ENCODE measurements at regions not wholly inside any gene's neighbourhood (a gene's known extent, or its start where the extent isn't known, plus 50 kb on each side); places are given as distances from the start of the nearest gene placed in this dataset.

DNA sequence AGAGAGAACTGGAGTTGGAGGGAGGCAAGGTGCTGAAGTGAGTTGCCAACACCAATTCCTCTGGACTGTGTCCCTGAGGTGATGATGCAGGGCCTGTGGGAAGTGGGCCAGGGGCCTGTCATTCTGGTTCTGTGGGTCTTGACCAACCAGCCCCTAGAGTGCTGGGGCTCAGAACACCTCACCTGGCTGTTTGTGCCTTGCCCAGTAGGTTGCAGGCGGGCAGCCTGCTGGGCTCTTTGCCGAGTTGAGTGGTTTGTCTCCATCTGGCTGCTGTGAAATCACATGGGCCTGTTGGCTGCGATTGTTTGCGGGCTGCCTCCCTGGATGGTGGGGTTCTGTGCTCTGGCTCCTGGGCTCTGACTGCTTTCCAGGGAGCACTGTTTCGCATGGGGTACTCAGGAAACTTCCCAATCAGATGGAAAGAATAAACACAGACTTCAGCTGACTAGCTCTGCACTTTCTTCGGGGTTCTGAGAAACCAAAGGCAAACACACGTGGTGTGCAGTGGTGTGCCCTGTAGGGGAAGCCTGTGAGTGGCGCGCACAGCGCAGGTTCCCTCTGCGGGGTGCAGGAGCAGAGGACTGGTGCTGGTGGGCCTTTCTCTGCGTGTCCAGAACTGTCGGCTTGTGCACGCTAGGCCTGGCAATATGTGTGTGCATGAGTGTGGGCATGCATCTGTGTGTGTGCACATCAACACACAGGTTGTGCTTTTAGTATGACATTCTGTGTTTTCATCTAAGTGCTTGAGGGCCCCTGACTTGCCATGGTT, 95.1 kb downstream of the RHOU start:
- peaks cover 5% of the 10 kb centered on the region for H3K4me1 ChIP-seq (ENCODE audit: insufficient read depth, low read length, poor library complexity, severe bottlenecking)
- intact Hi-C loops (cut with micrococcal nuclease; ENCODE audit: unreplicated experiment) = no loop called here
- no peaks in the 10 kb centered on the region for H3K36me3 ChIP-seq (ENCODE audit: insufficient read depth, low read length, poor library complexity, severe bottlenecking)
- H3K4me3 ChIP-seq (ENCODE audit: low read depth, low read length, poor library complexity, severe bottlenecking) = no peak overlapping the region
- H3K27ac ChIP-seq (ENCODE audit: low read depth, low read length, poor library complexity, severe bottlenecking) = no peak overlapping the region
- ChIA-PET CTCF (no interaction called here), POLR2A (ENCODE audit: low non-redundant PET) (no interaction called here)
- peaks cover 11% of the 10 kb centered on the region for H3K27me3 ChIP-seq (replicated peaks; ENCODE audit: insufficient read depth, low read depth, low read length, poor library complexity)
- no peak for DNase-seq (ENCODE audit: low spot score)
- H3K9me3 ChIP-seq (ENCODE audit: low read depth, low read length, poor library complexity, severe bottlenecking) = no peaks in the 10 kb centered on the region
- BruUV-seq (replicated peaks) = no TSS peak
- TF ChIP-seq EZH2 (IDR thresholded peaks at IDR 0.05; ENCODE audit: borderline replicate concordance, low read depth, low read length, poor library complexity, severe bottlenecking) = no peak
- TF ChIP-seq, protein P1, sequence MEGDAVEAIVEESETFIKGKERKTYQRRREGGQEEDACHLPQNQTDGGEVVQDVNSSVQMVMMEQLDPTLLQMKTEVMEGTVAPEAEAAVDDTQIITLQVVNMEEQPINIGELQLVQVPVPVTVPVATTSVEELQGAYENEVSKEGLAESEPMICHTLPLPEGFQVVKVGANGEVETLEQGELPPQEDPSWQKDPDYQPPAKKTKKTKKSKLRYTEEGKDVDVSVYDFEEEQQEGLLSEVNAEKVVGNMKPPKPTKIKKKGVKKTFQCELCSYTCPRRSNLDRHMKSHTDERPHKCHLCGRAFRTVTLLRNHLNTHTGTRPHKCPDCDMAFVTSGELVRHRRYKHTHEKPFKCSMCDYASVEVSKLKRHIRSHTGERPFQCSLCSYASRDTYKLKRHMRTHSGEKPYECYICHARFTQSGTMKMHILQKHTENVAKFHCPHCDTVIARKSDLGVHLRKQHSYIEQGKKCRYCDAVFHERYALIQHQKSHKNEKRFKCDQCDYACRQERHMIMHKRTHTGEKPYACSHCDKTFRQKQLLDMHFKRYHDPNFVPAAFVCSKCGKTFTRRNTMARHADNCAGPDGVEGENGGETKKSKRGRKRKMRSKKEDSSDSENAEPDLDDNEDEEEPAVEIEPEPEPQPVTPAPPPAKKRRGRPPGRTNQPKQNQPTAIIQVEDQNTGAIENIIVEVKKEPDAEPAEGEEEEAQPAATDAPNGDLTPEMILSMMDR (conservative IDR thresholded peaks at IDR 0.05; ENCODE audit: low read depth, low read length) = no peak

DNA sequence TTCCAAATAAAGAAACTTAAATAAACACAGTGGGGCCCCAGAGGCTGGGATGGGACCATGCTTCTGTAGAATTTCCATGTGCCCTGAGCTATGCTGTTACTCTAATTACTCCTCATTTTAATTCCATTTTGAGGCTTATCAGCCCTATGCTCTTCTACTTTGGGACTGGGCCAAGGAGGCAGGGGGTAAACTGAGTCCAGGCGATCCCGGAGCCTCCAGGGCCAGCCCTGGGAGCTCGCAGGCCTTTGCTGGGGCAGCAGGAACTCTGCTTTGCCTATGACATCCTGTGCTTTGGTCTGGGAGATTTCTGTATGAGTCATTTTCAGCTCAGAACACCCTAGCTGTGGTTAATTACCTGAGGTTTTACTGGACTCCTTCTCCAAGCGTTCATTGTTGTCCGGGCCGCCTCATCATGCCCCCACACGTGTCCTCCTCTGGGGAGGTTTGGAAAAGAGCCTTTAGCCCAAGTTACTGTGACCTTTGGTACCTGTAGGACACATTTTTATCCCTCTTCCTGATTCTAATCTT, 95.7 kb downstream of the RHOU start:
- no peak for DNase-seq (ENCODE audit: low spot score)
- peaks cover 5% of the 10 kb centered on the region for H3K4me1 ChIP-seq (ENCODE audit: insufficient read depth, low read length, poor library complexity, severe bottlenecking)
- H3K27ac ChIP-seq (ENCODE audit: low read depth, low read length, poor library complexity, severe bottlenecking) = no peak overlapping the region
- H3K4me3 ChIP-seq (ENCODE audit: low read depth, low read length, poor library complexity, severe bottlenecking) = no peak overlapping the region
- H3K27me3 ChIP-seq (replicated peaks; ENCODE audit: insufficient read depth, low read depth, low read length, poor library complexity) = peaks cover 12% of the 10 kb centered on the region
- H3K36me3 ChIP-seq (ENCODE audit: insufficient read depth, low read length, poor library complexity, severe bottlenecking) = no peaks in the 10 kb centered on the region
- H3K9me3 ChIP-seq (ENCODE audit: low read depth, low read length, poor library complexity, severe bottlenecking) = no peaks in the 10 kb centered on the region
- TF ChIP-seq, protein P1 (conservative IDR thresholded peaks at IDR 0.05; ENCODE audit: low read depth, low read length) = no peak
- TF ChIP-seq EZH2 (IDR thresholded peaks at IDR 0.05; ENCODE audit: borderline replicate concordance, low read depth, low read length, poor library complexity, severe bottlenecking) = no peak
- ChIA-PET CTCF (no interaction called here), POLR2A (ENCODE audit: low non-redundant PET) (no interaction called here)
- BruUV-seq (replicated peaks) = no TSS peak
- intact Hi-C loops (cut with micrococcal nuclease; ENCODE audit: unreplicated experiment) = no loop called here

DNA sequence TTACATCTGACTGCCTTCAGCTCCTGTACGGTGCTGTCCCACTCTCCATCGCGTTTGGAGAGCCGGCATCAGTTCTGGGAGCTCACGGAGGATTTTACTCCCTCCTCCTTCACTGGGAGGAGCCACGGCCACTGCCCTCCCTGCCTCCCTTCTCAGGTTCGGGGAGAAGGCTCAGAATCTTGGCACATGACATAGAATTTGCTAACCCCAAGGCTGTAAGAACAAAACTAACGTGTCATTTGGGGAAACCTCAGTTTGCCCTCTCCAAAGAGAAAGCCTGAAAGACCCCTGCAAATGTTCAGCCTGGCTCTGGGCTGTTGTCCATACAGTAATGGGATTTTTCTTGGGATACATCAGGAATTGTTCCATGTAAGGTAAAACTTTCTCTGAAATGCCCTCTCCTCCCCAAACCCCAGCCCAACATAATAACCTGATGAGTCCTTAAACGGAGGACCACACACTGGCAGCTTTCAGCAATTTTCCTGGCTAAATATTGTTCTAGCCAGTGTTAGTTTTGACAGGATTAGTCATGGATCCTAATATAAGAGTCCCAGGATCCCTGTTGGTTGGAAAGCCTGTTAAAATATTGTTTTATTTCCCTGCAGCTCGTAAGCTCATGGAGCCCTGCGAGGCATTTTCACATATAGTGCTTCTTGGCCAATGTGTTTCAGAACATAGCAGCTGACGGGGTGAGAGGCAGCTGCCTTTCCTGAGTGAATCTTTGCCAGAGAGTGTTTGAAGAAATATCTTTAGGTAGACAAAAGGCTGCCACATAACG, 98.8 kb downstream of the RHOU start:
- no peak overlapping the region for H3K27ac ChIP-seq (ENCODE audit: low read depth, low read length, poor library complexity, severe bottlenecking)

More for the DNA sequence above, 98.8 kb downstream of the RHOU start:
- CTCF ChIA-PET = no interaction called here
- Histone ChIP-seq H3K27me3 (replicated peaks; ENCODE audit: insufficient read depth, low read depth, low read length, poor library complexity) (peaks cover 18% of the 10 kb centered on the region), H3K9me3 (ENCODE audit: low read depth, low read length, poor library complexity, severe bottlenecking) (no peaks in the 10 kb centered on the region), H3K4me3 (ENCODE audit: low read depth, low read length, poor library complexity, severe bottlenecking) (no peak overlapping the region), H3K4me1 (ENCODE audit: insufficient read depth, low read length, poor library complexity, severe bottlenecking) (no peaks in the 10 kb centered on the region), H3K36me3 (ENCODE audit: insufficient read depth, low read length, poor library complexity, severe bottlenecking) (no peaks in the 10 kb centered on the region)
- intact Hi-C loops (cut with micrococcal nuclease; ENCODE audit: unreplicated experiment) = no loop called here
- POLR2A ChIA-PET (ENCODE audit: low non-redundant PET) = no interaction called here
- TF ChIP-seq, protein P1 (conservative IDR thresholded peaks at IDR 0.05; ENCODE audit: low read depth, low read length) = no peak
- TF ChIP-seq EZH2 (IDR thresholded peaks at IDR 0.05; ENCODE audit: borderline replicate concordance, low read depth, low read length, poor library complexity, severe bottlenecking) = no peak
- BruUV-seq (replicated peaks) = no TSS peak
- DNase-seq (ENCODE audit: low spot score) = no peak
